Sigmoid colon (tissue), 3 donors: ENCODE measurements at regions not wholly inside any gene's neighbourhood (a gene's known extent, or its start where the extent isn't known, plus 50 kb on each side); places are given as distances from the start of the nearest gene placed in this dataset.
"Not testable (repeated sequence)": the region's sequence is repeated elsewhere in the genome, so short reads cannot be mapped to it uniquely, and the experiment has no call there.

ENCODE experiments used
- CTCF ChIP-seq, 4 experiments: fragments of 450-650 bp in 3 of 4; fragments of 200-600 bp in 1 of 4; IDR thresholded peaks; one replicate each; pipeline ENCODE4 v1.5.1; 2016 to 2019; ENCODE audit warnings: antibody characterized with exemption in 4 of 4, mild to moderate bottlenecking in 3 of 4, moderate library complexity in 2 of 4
- POLR2A ChIP-seq, 2 donors: fragments of 450-650 bp; IDR thresholded peaks; one replicate each; pipeline ENCODE4 v1.6.1; 2016; ENCODE audit warnings: antibody characterized with exemption in 2 of 2, mild to moderate bottlenecking in 2 of 2, moderate library complexity in 2 of 2

GRCh38 chr21:31785237-31786163, 53.6 kb upstream of the SCAF4 start:
- not testable (repeated sequence) for TF ChIP-seq POLR2A (IDR thresholded peaks at IDR 0.05)
- peak; percentile 42 to 70 (median 67) for TF ChIP-seq CTCF (IDR thresholded peaks at IDR 0.05)
